Transverse colon (tissue), 3 donors: ENCODE measurements at regions not wholly inside any gene's neighbourhood (a gene's known extent, or its start where the extent isn't known, plus 50 kb on each side); places are given as distances from the start of the nearest gene placed in this dataset.

Experiments
- CTCF ChIP-seq, 5 experiments: fragments of 200-600 bp in 3 of 5; fragments of 450-650 bp in 2 of 5; sonication (generic) in 3 of 5; IDR thresholded peaks; 1 replicate in 2 of 5; 2 replicates in 3 of 5; pipeline ENCODE4 v1.5.1; 2016 to 2017; ENCODE audit warnings: antibody characterized with exemption in 5 of 5, inconsistent platforms in 3 of 5, mild to moderate bottlenecking in 2 of 5, moderate library complexity in 1 of 5
- POLR2A ChIP-seq: fragments of 450-650 bp; IDR thresholded peaks from one replicate; pipeline ENCODE4 v1.6.1; 2016; ENCODE audit warnings: antibody characterized with exemption, mild to moderate bottlenecking, moderate library complexity

GRCh38 chr2:180655842-180656454 lies 324.5 kb upstream of the UBE2E3 start:
- no peak for TF ChIP-seq POLR2A
- peak in 2 of 5 experiments; percentile 16 to 20 for TF ChIP-seq CTCF (IDR thresholded peaks at IDR 0.05)
